GM12875 (cell line): ENCODE measurements at regions not wholly inside any gene's neighbourhood (a gene's known extent, or its start where the extent isn't known, plus 50 kb on each side); places are given as distances from the start of the nearest gene placed in this dataset.

ENCODE experiments used
- H3K4me3 ChIP-seq: one replicate; pipeline ENCODE4 v1.5.1; 2011; ENCODE audit warnings: low read depth, low read length, control low read depth
- CTCF ChIP-seq: IDR thresholded peaks from 2 replicates; pipeline ENCODE4 v1.5.1; 2011; ENCODE audit warnings: low read depth, mild to moderate bottlenecking, control low read depth, inconsistent platforms, low read length, moderate library complexity, borderline replicate concordance; ENCODE audit not compliant: insufficient read depth

GRCh38 chr18:55768255-55768654 lies 180.3 kb upstream of the TCF4 start:
- no peak overlapping the region for H3K4me3 ChIP-seq
- no peak for TF ChIP-seq CTCF

GRCh38 chr18:55764386-55764785 lies 176.4 kb upstream of the TCF4 start:
- no peak overlapping the region for H3K4me3 ChIP-seq
- no peak for TF ChIP-seq CTCF

GRCh38 chr18:55763805-55764204 lies 175.8 kb upstream of the TCF4 start:
- TF ChIP-seq CTCF = no peak
- H3K4me3 ChIP-seq = no peak overlapping the region

- no peak for TF ChIP-seq CTCF
- no peak overlapping the region for H3K4me3 ChIP-seq
Measured at GRCh38 chr18:55763298-55763697, 175.3 kb upstream of the TCF4 start.

GRCh38 chr18:55762424-55762823 lies 174.4 kb upstream of the TCF4 start:
- no peak overlapping the region for H3K4me3 ChIP-seq
- no peak for TF ChIP-seq CTCF

- no peak overlapping the region for H3K4me3 ChIP-seq
- no peak for TF ChIP-seq CTCF
Measured at GRCh38 chr18:55753643-55754263, 165.8 kb upstream of the TCF4 start.

- no peak for TF ChIP-seq CTCF
- no peak overlapping the region for H3K4me3 ChIP-seq
Measured at GRCh38 chr18:55751476-55751875, 163.5 kb upstream of the TCF4 start.
